Uterus (tissue), 2 donors: ENCODE measurements at regions not wholly inside any gene's neighbourhood (a gene's known extent, or its start where the extent isn't known, plus 50 kb on each side); places are given as distances from the start of the nearest gene placed in this dataset.

Experiments used
- POLR2A ChIP-seq, 2 donors: fragments of 450-650 bp; IDR thresholded peaks; one replicate each; pipeline ENCODE4 v1.6.1; 2016; ENCODE audit warnings: antibody characterized with exemption in 2 of 2, mild to moderate bottlenecking in 1 of 2, moderate library complexity in 1 of 2
- TF ChIP-seq, protein P1 (sequence below), 4 experiments: fragments of 200-600 bp in 2 of 4; fragments of 450-650 bp in 2 of 4; sonication (generic) in 2 of 4; IDR thresholded peaks; one replicate each; pipeline ENCODE4 v1.5.1; 2016 to 2019; ENCODE audit warnings: antibody characterized with exemption in 4 of 4, mild to moderate bottlenecking in 2 of 4, moderate library complexity in 1 of 4

DNA sequence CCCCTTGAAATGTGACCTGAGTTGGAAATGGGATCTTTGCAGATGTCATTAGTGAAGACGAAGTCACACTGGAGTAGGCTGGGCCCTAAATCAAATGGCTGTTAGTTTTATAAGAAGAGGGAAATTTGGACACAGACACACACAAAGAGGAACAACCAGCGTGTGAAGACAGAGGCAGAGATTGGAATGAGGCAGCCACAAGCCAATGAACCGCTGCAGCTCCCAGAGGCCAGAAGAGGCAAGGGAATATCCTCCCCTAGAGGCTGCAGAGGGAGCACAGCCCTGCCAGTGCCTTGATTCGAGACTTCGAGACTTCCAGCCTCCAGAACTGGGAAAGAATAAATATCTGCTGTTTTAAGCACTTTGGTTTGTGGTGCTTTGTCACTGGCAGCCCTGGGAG lies 484.5 kb downstream of the MN1 start:
- TF ChIP-seq, protein P1, sequence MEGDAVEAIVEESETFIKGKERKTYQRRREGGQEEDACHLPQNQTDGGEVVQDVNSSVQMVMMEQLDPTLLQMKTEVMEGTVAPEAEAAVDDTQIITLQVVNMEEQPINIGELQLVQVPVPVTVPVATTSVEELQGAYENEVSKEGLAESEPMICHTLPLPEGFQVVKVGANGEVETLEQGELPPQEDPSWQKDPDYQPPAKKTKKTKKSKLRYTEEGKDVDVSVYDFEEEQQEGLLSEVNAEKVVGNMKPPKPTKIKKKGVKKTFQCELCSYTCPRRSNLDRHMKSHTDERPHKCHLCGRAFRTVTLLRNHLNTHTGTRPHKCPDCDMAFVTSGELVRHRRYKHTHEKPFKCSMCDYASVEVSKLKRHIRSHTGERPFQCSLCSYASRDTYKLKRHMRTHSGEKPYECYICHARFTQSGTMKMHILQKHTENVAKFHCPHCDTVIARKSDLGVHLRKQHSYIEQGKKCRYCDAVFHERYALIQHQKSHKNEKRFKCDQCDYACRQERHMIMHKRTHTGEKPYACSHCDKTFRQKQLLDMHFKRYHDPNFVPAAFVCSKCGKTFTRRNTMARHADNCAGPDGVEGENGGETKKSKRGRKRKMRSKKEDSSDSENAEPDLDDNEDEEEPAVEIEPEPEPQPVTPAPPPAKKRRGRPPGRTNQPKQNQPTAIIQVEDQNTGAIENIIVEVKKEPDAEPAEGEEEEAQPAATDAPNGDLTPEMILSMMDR (IDR thresholded peaks at IDR 0.05) = no peak
- no peak for TF ChIP-seq POLR2A (IDR thresholded peaks at IDR 0.05)
